Suprapubic skin (tissue), 4 donors: ENCODE measurements at regions not wholly inside any gene's neighbourhood (a gene's known extent, or its start where the extent isn't known, plus 50 kb on each side); places are given as distances from the start of the nearest gene placed in this dataset.

Experiments used
- DNase-seq, 2 donors: peaks; one replicate each; pipeline ENCODE4 v3.0.0-alpha.2; 2019; ENCODE audit warnings: low spot score in 2 of 2
- H3K27ac ChIP-seq: fragments of 200-600 bp; sonication (generic); one replicate; pipeline ENCODE4 v1.5.1; 2019
- H3K27me3 ChIP-seq: fragments of 200-600 bp; sonication (generic); one replicate; pipeline ENCODE4 v1.5.1; 2019
- H3K36me3 ChIP-seq: fragments of 200-600 bp; sonication (generic); one replicate; pipeline ENCODE4 v1.5.1; 2019
- H3K4me1 ChIP-seq: fragments of 200-600 bp; sonication (generic); one replicate; pipeline ENCODE4 v1.5.1; 2019
- H3K4me3 ChIP-seq: fragments of 200-600 bp; sonication (generic); one replicate; pipeline ENCODE4 v1.5.1; 2019; ENCODE audit warnings: mild to moderate bottlenecking
- H3K9me3 ChIP-seq: fragments of 200-600 bp; sonication (generic); one replicate; pipeline ENCODE4 v1.5.1; 2019
- CTCF ChIP-seq, 2 donors: fragments of 200-600 bp in 1 of 2; fragments of 450-650 bp in 1 of 2; sonication (generic) in 1 of 2; IDR thresholded peaks; one replicate each; pipeline ENCODE4 v1.5.1; 2016 to 2019; ENCODE audit warnings: antibody characterized with exemption in 2 of 2, mild to moderate bottlenecking in 1 of 2, moderate library complexity in 1 of 2
- EP300 ChIP-seq: sonication (generic); formaldehyde crosslinking; IDR thresholded peaks from one replicate; pipeline ENCODE4 v1.6.1; 2017; ENCODE audit warnings: antibody characterized with exemption
- POLR2A ChIP-seq, 2 donors: fragments of 450-650 bp; IDR thresholded peaks; one replicate each; pipeline ENCODE4 v1.6.1; 2017; ENCODE audit warnings: antibody characterized with exemption in 2 of 2, mild to moderate bottlenecking in 2 of 2, moderate library complexity in 2 of 2
- POLR2AphosphoS5 ChIP-seq, 3 donors: sonication (generic); formaldehyde crosslinking; IDR thresholded peaks; one replicate each; pipeline ENCODE4 v1.6.1; 2017; ENCODE audit warnings: antibody characterized with exemption in 3 of 3
- WGBS: methylation state at CpG from one replicate; pipeline ENCODE4 v1.1.5; 2018; 5-methylcytosine and 5-hydroxymethylcytosine counted together

- no peak for TF ChIP-seq POLR2AphosphoS5 (IDR thresholded peaks at IDR 0.05)
- Histone ChIP-seq H3K27ac (no peak overlapping the region), H3K27me3 (no peaks in the 10 kb centered on the region), H3K4me3 (no peak overlapping the region), H3K4me1 (no peaks in the 10 kb centered on the region), H3K9me3 (no peaks in the 10 kb centered on the region), H3K36me3 (no peaks in the 10 kb centered on the region)
- WGBS: 79% methylated on average over 2 of the region's 2 CpGs
- DNase-seq: no peak
Observed at GRCh38 chr6:100155141-100155540, 161.1 kb upstream of the MCHR2 start.

- DNase-seq: no peak
- TF ChIP-seq POLR2AphosphoS5 (IDR thresholded peaks at IDR 0.05) (no peak), POLR2A (IDR thresholded peaks at IDR 0.05) (no peak)
- H3K4me1 ChIP-seq: no peaks in the 10 kb centered on the region
- H3K27me3 ChIP-seq: no peaks in the 10 kb centered on the region
- 50% methylated on average over 2 of the region's 2 CpGs for WGBS
- H3K9me3 ChIP-seq: no peaks in the 10 kb centered on the region
- H3K4me3 ChIP-seq: no peak overlapping the region
- no peaks in the 10 kb centered on the region for H3K36me3 ChIP-seq
- H3K27ac ChIP-seq: no peak overlapping the region
Observed at GRCh38 chr6:100153636-100154275, 159.7 kb upstream of the MCHR2 start.

GRCh38 chr6:100152201-100152600 is 158.2 kb upstream of the MCHR2 start:
- 83% methylated on average over 1 of the region's 1 CpG for WGBS

GRCh38 chr6:100144991-100145390 is 151.0 kb upstream of the MCHR2 start:
- Histone ChIP-seq H3K27me3 (no peaks in the 10 kb centered on the region), H3K4me1 (no peaks in the 10 kb centered on the region), H3K9me3 (no peaks in the 10 kb centered on the region), H3K36me3 (no peaks in the 10 kb centered on the region), H3K27ac (no peak overlapping the region), H3K4me3 (no peak overlapping the region)
- WGBS: 94% methylated on average over 2 of the region's 2 CpGs
- no peak for DNase-seq
- TF ChIP-seq CTCF (IDR thresholded peaks at IDR 0.05) (no peak), POLR2A (IDR thresholded peaks at IDR 0.05) (no peak), POLR2AphosphoS5 (IDR thresholded peaks at IDR 0.05) (no peak), EP300 (no peak)

More at GRCh38 chr6:100152201-100152600, 158.2 kb upstream of the MCHR2 start:
- DNase-seq: no peak
- H3K27ac ChIP-seq: no peak overlapping the region
- H3K9me3 ChIP-seq: no peaks in the 10 kb centered on the region
- H3K4me1 ChIP-seq: no peaks in the 10 kb centered on the region
- no peaks in the 10 kb centered on the region for H3K36me3 ChIP-seq
- H3K4me3 ChIP-seq: no peak overlapping the region
- TF ChIP-seq CTCF (IDR thresholded peaks at IDR 0.05): no peak
- TF ChIP-seq POLR2A (IDR thresholded peaks at IDR 0.05): no peak
- TF ChIP-seq EP300: no peak
- no peak for TF ChIP-seq POLR2AphosphoS5 (IDR thresholded peaks at IDR 0.05)
- no peaks in the 10 kb centered on the region for H3K27me3 ChIP-seq

GRCh38 chr6:100138346-100139022 is 144.5 kb upstream of the MCHR2 start:
- Histone ChIP-seq H3K27me3 (no peaks in the 10 kb centered on the region), H3K4me1 (no peaks in the 10 kb centered on the region), H3K9me3 (no peaks in the 10 kb centered on the region), H3K36me3 (no peaks in the 10 kb centered on the region), H3K4me3 (no peak overlapping the region), H3K27ac (no peak overlapping the region)
- DNase-seq: no peak
- 65% methylated on average over 4 of the region's 4 CpGs for WGBS
- TF ChIP-seq POLR2AphosphoS5 (IDR thresholded peaks at IDR 0.05) (no peak), EP300 (no peak), POLR2A (IDR thresholded peaks at IDR 0.05) (no peak), CTCF (IDR thresholded peaks at IDR 0.05) (no peak)

- Histone ChIP-seq H3K27me3 (no peaks in the 10 kb centered on the region), H3K4me1 (no peaks in the 10 kb centered on the region), H3K9me3 (no peaks in the 10 kb centered on the region), H3K36me3 (no peaks in the 10 kb centered on the region), H3K27ac (no peak overlapping the region), H3K4me3 (no peak overlapping the region)
- DNase-seq: no peak
- WGBS: 78% methylated on average over 2 of the region's 2 CpGs
- no peak for TF ChIP-seq CTCF (IDR thresholded peaks at IDR 0.05)
- TF ChIP-seq POLR2AphosphoS5 (IDR thresholded peaks at IDR 0.05): no peak
- TF ChIP-seq POLR2A (IDR thresholded peaks at IDR 0.05): no peak
- no peak for TF ChIP-seq EP300
Observed at GRCh38 chr6:100137759-100138158, 143.7 kb upstream of the MCHR2 start.
